SU-DHL-6 (cell line): ENCODE measurements at regions not wholly inside any gene's neighbourhood (a gene's known extent, or its start where the extent isn't known, plus 50 kb on each side); places are given as distances from the start of the nearest gene placed in this dataset.
"Not testable (repeated sequence)": the region's sequence is repeated elsewhere in the genome, so short reads cannot be mapped to it uniquely, and the experiment has no call there.

Experiments used
- H2AFZ ChIP-seq: fragments of 200-600 bp; sonication (generic); 2 replicates; pipeline ENCODE4 v1.6.1; 2014; ENCODE audit warnings: low read depth, mild to moderate bottlenecking, moderate library complexity, mixed read lengths, antibody characterized with exemption, low read length; ENCODE audit not compliant: severe bottlenecking
- H3F3A ChIP-seq: fragments of 200-600 bp; shearing (Covaris generic); 2 replicates; pipeline ENCODE4 v1.6.0; 2016; ENCODE audit warnings: antibody characterized with exemption, mild to moderate bottlenecking; ENCODE audit not compliant: insufficient read depth
- H3K27ac ChIP-seq: fragments of 200-600 bp; sonication (generic); 2 replicates; pipeline ENCODE4 v1.5.1; 2016; ENCODE audit warnings: low read depth, mild to moderate bottlenecking, low read length, moderate library complexity, mixed read lengths
- H3K27me3 ChIP-seq: fragments of 200-600 bp; sonication (generic), shearing (Covaris generic); 2 replicates; pipeline ENCODE4 v1.6.0; 2014; ENCODE audit warnings: mild to moderate bottlenecking, low read length
- H3K36me3 ChIP-seq: fragments of 200-600 bp; sonication (generic); 2 replicates; pipeline ENCODE4 v1.6.1; 2014; ENCODE audit warnings: mild to moderate bottlenecking, low read length, mixed read lengths
- H3K4me2 ChIP-seq: fragments of 300-600, 200-600 bp; shearing (Covaris generic), sonication (generic); 2 replicates; pipeline ENCODE4 v1.6.0; 2014; ENCODE audit warnings: low read length, low read depth, mild to moderate bottlenecking; ENCODE audit not compliant: poor library complexity, severe bottlenecking
- H3K4me3 ChIP-seq: fragments of 200-600 bp; sonication (generic); 2 replicates; pipeline ENCODE4 v1.5.1; 2014; ENCODE audit warnings: antibody characterized with exemption, low read length, mild to moderate bottlenecking, mixed read lengths; ENCODE audit not compliant: insufficient read depth, poor library complexity, severe bottlenecking
- H3K79me2 ChIP-seq: fragments of 200-600 bp; sonication (generic); 2 replicates; pipeline ENCODE4 v1.6.1; 2014; ENCODE audit warnings: mild to moderate bottlenecking, low read length, moderate library complexity; ENCODE audit not compliant: insufficient read depth
- H3K9ac ChIP-seq: fragments of 200-600 bp; sonication (generic); 2 replicates; pipeline ENCODE4 v1.7.0; 2014; ENCODE audit warnings: mild to moderate bottlenecking, low read length
- H3K9me2 ChIP-seq: fragments of 200-600 bp; sonication (generic); replicated peaks from 2 replicates; pipeline ENCODE4 v1.6.1; 2014; ENCODE audit warnings: low read length; ENCODE audit not compliant: insufficient read depth
- H3K9me3 ChIP-seq: fragments of 200-600 bp; sonication (generic); 2 replicates; pipeline ENCODE4 v1.6.1; 2014; ENCODE audit warnings: low read length, mixed read lengths; ENCODE audit not compliant: insufficient read depth
- H4K20me1 ChIP-seq: fragments of 200-600 bp; sonication (generic); 2 replicates; pipeline ENCODE4 v1.6.1; 2014; ENCODE audit warnings: low read depth, mild to moderate bottlenecking, antibody characterized with exemption, low read length, moderate library complexity, mixed read lengths
- CTCF ChIP-seq: fragments of 200-600 bp; sonication (generic); IDR thresholded peaks from one replicate; pipeline ENCODE4 v1.5.1; 2017; ENCODE audit warnings: antibody characterized with exemption, mild to moderate bottlenecking, low read length, moderate library complexity; ENCODE audit not compliant: insufficient read depth, poor library complexity, severe bottlenecking
- EZH2phosphoT487 ChIP-seq: fragments of 200-600 bp; sonication (generic), shearing (Covaris generic); conservative IDR thresholded peaks from 2 replicates; pipeline ENCODE4 v1.6.1; 2018; ENCODE audit warnings: mild to moderate bottlenecking, antibody characterized with exemption, low read length, moderate library complexity, mixed read lengths

DNA sequence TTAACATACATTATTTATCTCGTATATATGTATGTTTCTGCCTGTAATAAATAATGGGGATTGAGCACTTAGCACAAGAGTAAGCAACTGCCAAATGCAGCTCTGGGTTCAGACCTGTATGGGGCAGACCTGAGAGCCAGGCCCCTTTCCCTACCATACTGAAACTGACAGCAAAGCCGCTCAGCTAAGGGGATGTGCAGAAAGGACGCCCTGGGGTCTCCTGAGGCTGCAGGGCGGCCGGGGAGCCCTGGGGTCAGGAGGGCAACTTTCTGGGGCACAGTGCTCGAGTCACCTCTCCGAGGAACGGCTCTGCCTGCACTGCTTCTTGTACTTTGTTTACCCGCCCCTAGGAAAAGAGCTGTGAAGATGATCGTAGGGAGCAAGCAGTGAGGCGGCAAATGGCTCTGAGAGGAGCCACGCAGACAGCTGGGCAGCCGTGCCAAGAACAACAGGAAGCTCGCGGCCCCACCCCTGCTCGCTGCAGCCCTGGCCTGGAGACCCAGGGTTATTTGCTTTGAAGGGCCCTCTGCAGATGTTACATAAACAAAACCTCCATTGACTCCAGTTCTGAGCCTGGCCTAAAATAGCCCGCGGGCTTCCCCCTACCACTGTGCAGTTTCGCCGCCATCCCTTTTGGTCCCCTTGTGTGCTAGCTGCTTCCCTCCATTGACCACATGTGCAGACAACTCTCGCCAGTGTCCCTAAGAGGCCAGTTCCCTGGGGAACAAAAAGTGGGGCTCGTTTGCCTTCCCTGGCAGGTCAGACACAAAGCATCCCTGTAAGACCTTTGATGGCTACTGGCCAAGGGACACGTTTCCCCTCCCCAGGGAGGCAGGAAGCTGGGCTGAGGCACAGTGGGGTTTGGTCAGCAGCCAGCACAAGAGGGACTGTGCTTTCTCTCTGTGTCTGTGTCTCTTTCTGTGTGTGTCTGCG lies 111.3 kb upstream of the LNX1 start:
- Histone ChIP-seq H3K9me3 (no peaks in the 10 kb centered on the region), H3K27ac (no peak overlapping the region), H3K4me2 (peak overlapping the region; percentile 31), H3K27me3 (no peaks in the 10 kb centered on the region), H2AFZ (no peak overlapping the region), H4K20me1 (no peaks in the 10 kb centered on the region), H3K9me2 (no peaks in the 10 kb centered on the region), H3K36me3 (no peaks in the 10 kb centered on the region), H3K9ac (no peak overlapping the region), H3K79me2 (no peaks in the 10 kb centered on the region), H3K4me3 (no peak overlapping the region), H3F3A (no peaks in the 10 kb centered on the region)
- TF ChIP-seq CTCF (no peak), EZH2phosphoT487 (no peak)

DNA sequence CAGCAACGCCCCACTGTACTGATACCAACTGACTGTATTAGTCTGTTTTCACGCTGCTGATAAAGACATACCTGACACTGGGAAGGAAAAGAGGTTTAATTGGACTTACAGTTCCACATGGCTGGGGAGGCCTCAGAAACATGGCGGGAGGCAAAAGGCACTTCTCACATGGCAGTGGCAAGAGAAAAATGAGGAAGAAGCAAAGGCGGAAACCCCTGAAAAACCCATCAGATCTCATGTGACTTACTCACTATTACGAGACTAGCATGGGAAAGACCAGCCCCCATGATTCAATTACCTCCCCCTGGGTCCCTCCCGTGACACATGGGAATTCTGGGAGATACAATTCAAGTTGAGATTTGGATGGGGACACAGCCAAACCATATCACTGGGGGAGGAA lies 110.0 kb upstream of the LNX1 start:
- H3K9ac ChIP-seq, H3K9me2 ChIP-seq, H4K20me1 ChIP-seq, H3K4me3 ChIP-seq, H2AFZ ChIP-seq, H3K9me3 ChIP-seq, H3K27me3 ChIP-seq, H3K36me3 ChIP-seq, H3K79me2 ChIP-seq, H3F3A ChIP-seq, H3K4me2 ChIP-seq, H3K27ac ChIP-seq: not testable (repeated sequence)

DNA sequence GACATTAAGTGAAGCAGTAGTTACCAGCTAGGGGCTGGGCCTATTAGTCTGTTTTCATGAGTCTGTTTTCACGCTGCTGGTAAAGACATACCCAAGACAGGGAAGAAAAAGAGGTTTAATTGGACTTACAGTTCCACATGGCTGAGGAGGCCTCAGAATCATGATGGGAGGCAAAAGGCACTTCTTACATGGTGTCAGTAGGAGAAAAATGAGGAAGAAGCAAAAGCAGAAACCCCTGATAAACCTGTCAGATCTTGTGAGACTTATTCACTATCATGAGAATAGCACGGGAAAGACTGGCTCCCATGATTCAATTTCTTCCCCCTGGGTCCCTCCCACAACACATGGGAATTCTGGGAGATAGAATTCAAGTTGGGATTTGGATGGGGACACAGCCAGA lies 108.0 kb upstream of the LNX1 start:
- not testable (repeated sequence) for H3K9me2 ChIP-seq, H3K79me2 ChIP-seq, H4K20me1 ChIP-seq, H2AFZ ChIP-seq, H3K9me3 ChIP-seq, H3K4me2 ChIP-seq, H3F3A ChIP-seq, H3K27ac ChIP-seq, H3K36me3 ChIP-seq, H3K4me3 ChIP-seq, H3K27me3 ChIP-seq, H3K9ac ChIP-seq

DNA sequence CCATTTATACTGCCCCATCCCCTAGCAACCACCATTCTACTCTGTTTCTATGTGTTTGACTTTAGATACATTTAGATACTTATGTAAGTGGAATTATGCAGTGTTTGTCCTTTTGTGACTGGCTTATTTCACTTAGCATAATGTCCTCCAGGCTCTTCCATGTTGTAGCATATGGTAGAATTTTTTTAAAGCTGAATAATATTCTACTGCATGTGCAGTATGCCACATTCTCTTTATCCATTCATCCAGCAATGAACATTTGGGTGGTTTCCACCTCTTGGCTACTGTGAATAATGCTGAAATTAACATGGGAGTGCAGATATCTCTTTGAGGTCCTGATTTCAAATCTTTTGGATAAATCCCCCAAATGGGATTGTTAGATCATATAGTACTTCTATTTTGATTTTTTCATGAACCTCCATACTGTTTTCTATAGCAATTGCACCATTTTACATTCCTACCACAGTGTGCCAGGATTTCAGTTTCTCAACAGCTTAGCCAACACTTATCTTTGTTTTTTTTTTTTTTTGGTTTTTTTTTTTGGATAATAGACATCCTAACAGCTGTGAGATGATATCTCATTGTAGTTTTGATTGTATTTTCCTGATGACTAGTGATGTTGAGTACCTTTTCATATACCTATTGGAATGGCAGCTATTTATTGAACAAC lies 105.9 kb upstream of the LNX1 start:
- Histone ChIP-seq H3K27ac (no peak overlapping the region), H3K4me3 (no peak overlapping the region), H4K20me1 (no peaks in the 10 kb centered on the region), H3K4me2 (no peak overlapping the region), H3K9me3 (no peaks in the 10 kb centered on the region), H3F3A (no peaks in the 10 kb centered on the region), H3K9ac (no peak overlapping the region), H3K27me3 (no peaks in the 10 kb centered on the region), H3K79me2 (no peaks in the 10 kb centered on the region), H3K36me3 (no peaks in the 10 kb centered on the region), H3K9me2 (no peaks in the 10 kb centered on the region), H2AFZ (no peak overlapping the region)
- TF ChIP-seq EZH2phosphoT487 (no peak), CTCF (no peak)
